ENCODE measurements at regions not wholly inside any gene's neighbourhood (a gene's known extent, or its start where the extent isn't known, plus 50 kb on each side); places are given as distances from the start of the nearest gene placed in this dataset.

- Histone ChIP-seq H4K20me1 (replicated peaks in 1 of 2; ENCODE audit: control insufficient read depth in 1 of 2, insufficient read depth in 2 of 2, low read length in 2 of 2) (no peaks in the 10 kb centered on the region), H4K5ac (ENCODE audit: insufficient read length, low read depth, low read length) (no peak overlapping the region), H2BK15ac (ENCODE audit: low read length) (no peak overlapping the region), H3K23me2 (ENCODE audit: low read depth, low read length) (no peaks in the 10 kb centered on the region), H3K27me3 (replicated peaks in 1 of 4; ENCODE audit: control insufficient read depth in 3 of 4, extremely low read depth in 1 of 4, insufficient read depth in 3 of 4, low read length in 3 of 4) (no peaks in the 10 kb centered on the region), H2AK5ac (ENCODE audit: low read depth, low read length) (no peak overlapping the region), H3K4ac (replicated peaks; ENCODE audit: insufficient read length, low read depth, low read length) (no peak overlapping the region), H3K9me3 (ENCODE audit: insufficient read depth in 2 of 2, low read depth in 1 of 2, low read length in 1 of 2) (no peaks in the 10 kb centered on the region), H4K8ac (ENCODE audit: extremely low read depth, insufficient read depth, low read length) (no peak overlapping the region), H4K91ac (replicated peaks; ENCODE audit: insufficient read length, low read length) (no peak overlapping the region), H3K27ac (ENCODE audit: low read depth, low read length) (no peak overlapping the region), H3K23ac (ENCODE audit: insufficient read length) (no peak overlapping the region), H2AFZ (ENCODE audit: low read length) (no peak overlapping the region), H3K9ac (replicated peaks in 1 of 4; ENCODE audit: extremely low read depth in 1 of 4, low read depth in 3 of 4, low read length in 3 of 4) (no peak overlapping the region), H3K79me2 (ENCODE audit: control insufficient read depth in 1 of 2, insufficient read depth in 2 of 2, low read length in 2 of 2) (no peaks in the 10 kb centered on the region), H3K18ac (ENCODE audit: extremely low read depth, low read length) (no peak overlapping the region), H3K56ac (replicated peaks; ENCODE audit: insufficient read length, low read depth, low read length) (no peak overlapping the region), H3K4me3 (ENCODE audit: extremely low read depth in 1 of 4, insufficient read depth in 2 of 4, low read depth in 3 of 4, low read length in 4 of 4) (no peak overlapping the region), H3K4me1 (replicated peaks in 1 of 4; ENCODE audit: control insufficient read depth in 3 of 4, insufficient read depth in 4 of 4, low read length in 3 of 4) (no peaks in the 10 kb centered on the region), H3K79me1 (ENCODE audit: low read depth, low read length) (no peaks in the 10 kb centered on the region), H3K36me3 (ENCODE audit: control insufficient read depth in 2 of 4, insufficient read depth in 4 of 4, low read length in 3 of 4) (no peaks in the 10 kb centered on the region; a peak in 1 of 8 replicates), H2BK20ac (ENCODE audit: low read length) (no peak overlapping the region), H3K14ac (ENCODE audit: insufficient read length) (no peak overlapping the region), H2BK120ac (replicated peaks; ENCODE audit: low read depth, low read length) (no peak overlapping the region), H3K4me2 (ENCODE audit: insufficient read depth in 1 of 2, low read depth in 2 of 2, low read length in 2 of 2) (no peak overlapping the region), H2BK12ac (ENCODE audit: low read depth, low read length) (no peak overlapping the region), H2BK5ac (ENCODE audit: low read depth, low read length) (no peak overlapping the region)
- FAIRE-seq = no peak
- ChIA-PET CTCF (ENCODE audit: partially characterized antibody) (no interaction called here), POLR2A (ENCODE audit: partially characterized antibody) (interaction anchor here (0.6 to 1.4 kb wide), 4 partner anchors 10 to 152 kb away, joined by 3 to 4 read pairs (median 4); no protein-coding TSS in a partner anchor)
- no peak for DNase-seq (ENCODE audit: low read depth in 1 of 2, low spot score in 2 of 2)
- 87% methylated on average over 3 of the region's 3 CpGs; no CpG with 5 or more reads in 1 of the 2 experiments for WGBS, 2 experiments (ENCODE audit: extremely low coverage in 1 of 2, insufficient coverage in 1 of 2, insufficient read length in 1 of 2, insufficient replicate concordance in 2 of 2, low coverage in 1 of 2, low lambda C conversion rate in 2 of 2, missing lambda C conversion rate in 1 of 2)
- TF ChIP-seq SP1 (IDR thresholded peaks at IDR 0.05; ENCODE audit: low read depth, low read length) = no peak
- no peak for TF ChIP-seq ATF2 (IDR thresholded peaks at IDR 0.05; ENCODE audit: low read length)
- no peak; a peak in 1 of 3 replicates for TF ChIP-seq POLR2A (IDR thresholded peaks at IDR 0.05; ENCODE audit: control extremely low read depth in 1 of 2, low read depth in 2 of 2, low read length in 2 of 2)
- no peak for TF ChIP-seq POLR2AphosphoS5 (IDR thresholded peaks at IDR 0.05; ENCODE audit: low read depth, low read length)
- no peak for TF ChIP-seq SIX5 (IDR thresholded peaks at IDR 0.05; ENCODE audit: low read depth, low read length)
- no peak for TF ChIP-seq ZNF274 (IDR thresholded peaks at IDR 0.05; ENCODE audit: borderline replicate concordance, extremely low read depth, low read length)
- no peak for TF ChIP-seq YY1 (IDR thresholded peaks at IDR 0.05; ENCODE audit: low read depth, low read length)
- no peak for TF ChIP-seq CHD1 (IDR thresholded peaks at IDR 0.05; ENCODE audit: low read depth, low read length)
- no peak for TF ChIP-seq NANOG (IDR thresholded peaks at IDR 0.05; ENCODE audit: insufficient read depth, low read depth, low read length, poor library complexity, severe bottlenecking)
- no peak for TF ChIP-seq ATF3 (IDR thresholded peaks at IDR 0.05; ENCODE audit: insufficient read depth, low read depth, low read length)
These were observed 453.5 kb upstream of the CDH9 start for GRCh38 chr5:27491746-27492439.

Data from H1 (cell line).